ENCODE measurements at regions not wholly inside any gene's neighbourhood (a gene's known extent, or its start where the extent isn't known, plus 50 kb on each side); places are given as distances from the start of the nearest gene placed in this dataset.

GRCh38 chr3:174498638-174499037 lies 360.5 kb upstream of the NAALADL2 start:
- Mint-ChIP-seq H3K27me3 (no peaks in the 10 kb centered on the region), H3K9me3 (no peaks in the 10 kb centered on the region), H3K27ac (no peak overlapping the region), H3K36me3 (ENCODE audit: low read depth) (no peaks in the 10 kb centered on the region), H3K4me1 (ENCODE audit: low read depth) (no peaks in the 10 kb centered on the region), H3K4me3 (no peak overlapping the region)
- intact Hi-C loops (cut with micrococcal nuclease) = no loop called here

GRCh38 chr3:174505266-174505665 lies 353.9 kb upstream of the NAALADL2 start:
- no peak overlapping the region for H3K27ac Mint-ChIP-seq
- H3K27me3 Mint-ChIP-seq = no peaks in the 10 kb centered on the region
- H3K4me3 Mint-ChIP-seq = no peak overlapping the region
- no peaks in the 10 kb centered on the region for H3K4me1 Mint-ChIP-seq (ENCODE audit: low read depth)
- no peaks in the 10 kb centered on the region for H3K36me3 Mint-ChIP-seq (ENCODE audit: low read depth)
- intact Hi-C loops (cut with micrococcal nuclease) = no loop called here
- H3K9me3 Mint-ChIP-seq = no peaks in the 10 kb centered on the region

GRCh38 chr3:174524203-174524602 lies 334.9 kb upstream of the NAALADL2 start:
- Mint-ChIP-seq H3K4me3 (no peak overlapping the region), H3K27me3 (no peaks in the 10 kb centered on the region), H3K27ac (no peak overlapping the region), H3K36me3 (ENCODE audit: low read depth) (no peaks in the 10 kb centered on the region), H3K4me1 (ENCODE audit: low read depth) (no peaks in the 10 kb centered on the region), H3K9me3 (no peaks in the 10 kb centered on the region)
- intact Hi-C loops (cut with micrococcal nuclease) = no loop called here

GRCh38 chr3:174529298-174529697 lies 329.8 kb upstream of the NAALADL2 start:
- Mint-ChIP-seq H3K9me3 (no peaks in the 10 kb centered on the region), H3K36me3 (ENCODE audit: low read depth) (no peaks in the 10 kb centered on the region), H3K27me3 (no peaks in the 10 kb centered on the region), H3K27ac (no peak overlapping the region), H3K4me1 (ENCODE audit: low read depth) (no peaks in the 10 kb centered on the region), H3K4me3 (no peak overlapping the region)
- intact Hi-C loops (cut with micrococcal nuclease) = no loop called here

GRCh38 chr3:174531262-174531982 lies 327.7 kb upstream of the NAALADL2 start:
- Mint-ChIP-seq H3K4me1 (ENCODE audit: low read depth) (no peaks in the 10 kb centered on the region), H3K27me3 (no peaks in the 10 kb centered on the region), H3K4me3 (no peak overlapping the region), H3K36me3 (ENCODE audit: low read depth) (no peaks in the 10 kb centered on the region), H3K9me3 (no peaks in the 10 kb centered on the region), H3K27ac (no peak overlapping the region)
- intact Hi-C loops (cut with micrococcal nuclease) = no loop called here

DNA sequence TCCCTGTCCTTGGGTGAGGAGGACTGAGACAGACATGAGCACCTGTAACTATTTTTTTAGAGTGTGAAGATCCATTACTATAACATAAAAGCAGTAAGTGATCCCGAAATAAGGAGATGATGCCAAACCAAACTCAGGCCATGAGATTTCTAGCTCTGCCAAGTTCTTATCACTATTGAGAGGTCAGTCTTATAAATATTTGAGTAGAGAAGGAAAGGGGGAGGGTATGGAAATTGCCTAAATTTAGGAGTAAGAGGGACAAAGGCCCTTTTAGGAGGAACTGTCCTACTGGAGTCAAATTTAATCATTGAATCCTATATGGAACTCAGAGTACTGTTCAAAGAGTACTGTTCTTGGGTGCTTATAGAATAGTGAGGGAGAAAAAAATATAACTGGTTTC lies 326.9 kb upstream of the NAALADL2 start:
- Mint-ChIP-seq H3K4me1 (ENCODE audit: low read depth) (no peaks in the 10 kb centered on the region), H3K27ac (no peak overlapping the region), H3K9me3 (no peaks in the 10 kb centered on the region), H3K4me3 (no peak overlapping the region), H3K27me3 (no peaks in the 10 kb centered on the region), H3K36me3 (ENCODE audit: low read depth) (no peaks in the 10 kb centered on the region)
- intact Hi-C loops (cut with micrococcal nuclease) = no loop called here

GRCh38 chr3:174532776-174533175 lies 326.4 kb upstream of the NAALADL2 start:
- Mint-ChIP-seq H3K4me1 (ENCODE audit: low read depth) (no peaks in the 10 kb centered on the region), H3K4me3 (no peak overlapping the region), H3K27me3 (no peaks in the 10 kb centered on the region), H3K27ac (no peak overlapping the region), H3K36me3 (ENCODE audit: low read depth) (no peaks in the 10 kb centered on the region), H3K9me3 (no peaks in the 10 kb centered on the region)
- intact Hi-C loops (cut with micrococcal nuclease) = no loop called here

DNA sequence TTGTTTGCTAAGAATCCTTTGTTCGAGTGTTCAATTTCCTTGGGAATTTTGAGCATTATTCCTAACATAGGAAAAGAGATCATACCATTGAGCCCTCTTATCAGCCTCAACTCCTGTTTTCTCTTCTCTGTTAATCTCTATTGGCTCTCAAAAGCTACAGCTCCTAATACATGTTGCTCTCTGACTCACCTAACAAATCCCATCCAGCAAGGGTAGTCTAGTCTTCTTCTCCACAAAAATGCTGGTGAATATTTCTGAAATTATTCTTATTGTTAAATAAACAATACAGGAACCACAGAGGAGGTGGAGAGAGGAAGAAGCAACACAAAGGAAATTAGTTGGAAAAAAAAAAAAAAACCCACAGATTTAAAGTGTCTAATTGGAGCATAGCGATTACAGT lies 325.8 kb upstream of the NAALADL2 start:
- no peaks in the 10 kb centered on the region for H3K27me3 Mint-ChIP-seq
- H3K4me3 Mint-ChIP-seq = no peak overlapping the region
- no peaks in the 10 kb centered on the region for H3K4me1 Mint-ChIP-seq (ENCODE audit: low read depth)

GRCh38 chr3:174536319-174536718 lies 322.8 kb upstream of the NAALADL2 start:
- intact Hi-C loops (cut with micrococcal nuclease) = no loop called here
- no peaks in the 10 kb centered on the region for H3K36me3 Mint-ChIP-seq (ENCODE audit: low read depth)
- H3K4me1 Mint-ChIP-seq (ENCODE audit: low read depth) = no peaks in the 10 kb centered on the region
- H3K9me3 Mint-ChIP-seq = no peaks in the 10 kb centered on the region
- no peak overlapping the region for H3K27ac Mint-ChIP-seq
- no peaks in the 10 kb centered on the region for H3K27me3 Mint-ChIP-seq
- no peak overlapping the region for H3K4me3 Mint-ChIP-seq

More for the DNA sequence above, 325.8 kb upstream of the NAALADL2 start:
- Mint-ChIP-seq H3K27ac (no peak overlapping the region), H3K36me3 (ENCODE audit: low read depth) (no peaks in the 10 kb centered on the region), H3K9me3 (no peaks in the 10 kb centered on the region)
- intact Hi-C loops (cut with micrococcal nuclease) = no loop called here

GRCh38 chr3:174538151-174538550 lies 321.0 kb upstream of the NAALADL2 start:
- Mint-ChIP-seq H3K9me3 (no peaks in the 10 kb centered on the region), H3K4me1 (ENCODE audit: low read depth) (no peaks in the 10 kb centered on the region), H3K27ac (no peak overlapping the region), H3K36me3 (ENCODE audit: low read depth) (no peaks in the 10 kb centered on the region), H3K27me3 (no peaks in the 10 kb centered on the region), H3K4me3 (no peak overlapping the region)
- intact Hi-C loops (cut with micrococcal nuclease) = no loop called here

DNA sequence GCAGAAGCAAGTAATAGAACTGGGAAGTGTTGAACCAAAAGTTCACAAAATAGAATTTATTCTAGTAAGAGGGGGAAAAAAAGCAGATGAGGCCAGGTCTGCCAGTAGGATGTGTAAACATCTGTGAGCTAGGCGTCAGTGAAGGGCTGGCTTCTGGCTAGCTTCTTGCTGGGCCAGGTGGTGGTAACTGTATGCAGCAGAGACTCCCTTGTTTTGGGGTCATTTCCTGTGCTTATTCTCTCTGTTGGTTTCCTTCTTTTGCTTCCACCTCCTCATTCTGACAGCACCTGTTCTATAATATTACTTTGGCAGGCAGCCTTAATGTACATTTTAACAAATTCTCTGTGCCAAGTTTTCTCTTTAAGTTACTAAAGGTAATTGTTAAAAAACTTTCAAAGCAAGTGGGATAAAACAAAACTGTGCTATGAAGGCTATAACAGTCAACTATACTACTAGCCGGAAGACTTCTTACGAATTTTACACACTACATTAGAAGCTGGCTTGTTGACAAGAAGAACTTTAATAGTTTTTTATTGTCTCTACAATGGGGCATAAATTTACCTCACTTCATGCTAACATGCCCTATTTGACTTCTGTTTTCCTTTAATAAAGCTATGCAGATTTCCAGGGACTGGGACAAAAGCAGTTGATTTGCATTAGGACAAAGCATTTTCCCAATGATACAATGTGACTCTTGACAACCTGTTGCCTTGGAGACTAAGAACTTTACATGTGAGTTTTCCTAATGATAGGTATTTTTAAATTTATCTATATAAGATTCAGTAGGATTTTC lies 318.8 kb upstream of the NAALADL2 start:
- no peaks in the 10 kb centered on the region for H3K4me1 Mint-ChIP-seq (ENCODE audit: low read depth)
- intact Hi-C loops (cut with micrococcal nuclease) = no loop called here
- H3K27me3 Mint-ChIP-seq = no peaks in the 10 kb centered on the region
- no peak overlapping the region for H3K27ac Mint-ChIP-seq
- no peaks in the 10 kb centered on the region for H3K9me3 Mint-ChIP-seq
- no peak overlapping the region for H3K4me3 Mint-ChIP-seq
- no peaks in the 10 kb centered on the region for H3K36me3 Mint-ChIP-seq (ENCODE audit: low read depth)

DNA sequence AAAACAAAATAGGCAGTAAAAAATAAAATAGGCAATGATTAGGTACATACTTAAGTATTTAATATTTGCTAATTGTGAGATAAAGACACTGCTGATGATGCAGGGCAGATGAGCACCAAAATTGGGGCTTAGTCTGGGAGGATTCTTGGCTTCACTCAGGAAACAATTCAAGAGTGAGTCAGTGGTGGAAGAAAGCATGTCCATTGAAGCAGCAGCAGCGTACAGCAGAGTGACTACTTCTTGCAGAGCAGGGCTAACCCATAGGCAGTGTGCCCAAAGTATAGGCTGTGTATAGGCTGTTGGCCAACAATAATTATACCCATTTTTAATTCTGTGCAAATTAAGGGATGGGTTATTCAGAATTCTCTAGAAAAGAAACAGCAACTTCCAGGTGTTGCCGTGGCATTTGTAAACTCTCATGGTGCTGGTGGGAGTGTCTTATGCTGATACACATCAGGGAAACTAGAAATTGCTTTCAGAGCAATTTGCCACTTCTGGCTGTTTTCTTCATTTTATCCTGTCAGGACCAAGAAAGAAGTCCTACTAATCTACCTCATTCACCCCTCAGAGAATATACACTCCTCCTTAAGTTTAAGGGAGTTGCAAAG lies 317.3 kb upstream of the NAALADL2 start:
- Mint-ChIP-seq H3K4me1 (ENCODE audit: low read depth) (no peaks in the 10 kb centered on the region), H3K27me3 (no peaks in the 10 kb centered on the region), H3K9me3 (no peaks in the 10 kb centered on the region), H3K4me3 (no peak overlapping the region), H3K36me3 (ENCODE audit: low read depth) (no peaks in the 10 kb centered on the region), H3K27ac (no peak overlapping the region)
- intact Hi-C loops (cut with micrococcal nuclease) = no loop called here

DNA sequence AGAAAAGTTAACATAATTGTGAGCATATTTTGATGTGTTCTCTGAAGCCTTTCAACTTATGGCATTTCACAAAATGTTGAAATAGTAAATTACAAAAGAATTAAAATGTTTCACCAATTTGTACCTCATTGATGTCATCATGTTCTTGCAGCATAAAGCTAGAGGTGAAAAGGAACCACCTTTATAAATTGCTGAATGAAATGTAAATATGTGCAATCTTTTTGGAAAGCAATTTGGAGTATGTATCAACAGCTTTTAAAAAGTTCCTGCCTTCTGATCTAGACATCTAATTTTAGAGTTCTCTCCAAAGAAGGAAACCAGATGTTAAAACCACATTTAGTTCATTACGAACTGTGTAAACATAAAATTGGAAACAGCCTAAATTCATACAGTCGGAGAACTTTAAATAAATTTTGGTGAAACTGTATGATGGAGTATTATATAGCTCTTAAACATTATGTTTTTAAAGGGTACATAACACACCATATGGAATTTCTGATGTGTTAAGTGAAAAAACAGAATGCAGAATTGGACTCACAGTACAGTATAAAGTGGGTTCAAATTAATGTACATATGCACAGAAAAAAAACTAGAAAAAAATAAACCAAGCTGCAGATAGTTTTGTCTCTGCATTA lies 311.2 kb upstream of the NAALADL2 start:
- intact Hi-C loops (cut with micrococcal nuclease) = no loop called here
- Mint-ChIP-seq H3K27ac (no peak overlapping the region), H3K4me3 (no peak overlapping the region), H3K9me3 (no peaks in the 10 kb centered on the region), H3K36me3 (ENCODE audit: low read depth) (no peaks in the 10 kb centered on the region), H3K27me3 (no peaks in the 10 kb centered on the region), H3K4me1 (ENCODE audit: low read depth) (no peaks in the 10 kb centered on the region)

Data from dendritic cell treated with granulocyte-macrophage colony-stimulating factor and Interleukin-4, amounts not matched to agents 40 ng/mL and 50 ng/mL, for 4 days (primary cell).